ENCODE measurements at regions not wholly inside any gene's neighbourhood (a gene's known extent, or its start where the extent isn't known, plus 50 kb on each side); places are given as distances from the start of the nearest gene placed in this dataset.

GRCh38 chr12:17511369-17511768 is 578.6 kb downstream of the RERGL start:
- Mint-ChIP-seq H3K27ac (ENCODE audit: unreplicated experiment) (no peak overlapping the region), H3K36me3 (ENCODE audit: low read depth) (no peaks in the 10 kb centered on the region), H3K27me3 (ENCODE audit: low read depth) (no peaks in the 10 kb centered on the region), H3K9me3 (ENCODE audit: low read depth) (no peaks in the 10 kb centered on the region), H3K4me3 (ENCODE audit: unreplicated experiment) (no peak overlapping the region), H3K4me1 (ENCODE audit: low read depth) (no peaks in the 10 kb centered on the region)
- peak; percentile 30 for TF ChIP-seq CTCF (IDR thresholded peaks at IDR 0.05)
- DNase-seq (ENCODE audit: low spot score), result no peak

- no peak overlapping the region for H3K4me3 Mint-ChIP-seq (ENCODE audit: unreplicated experiment)
- peaks cover 4% of the 10 kb centered on the region for H3K27me3 Mint-ChIP-seq (ENCODE audit: low read depth)
- H3K9me3 Mint-ChIP-seq (ENCODE audit: low read depth), result no peaks in the 10 kb centered on the region
- H3K36me3 Mint-ChIP-seq (ENCODE audit: low read depth), result no peaks in the 10 kb centered on the region
- no peak overlapping the region for H3K27ac Mint-ChIP-seq (ENCODE audit: unreplicated experiment)
- no peak for DNase-seq (ENCODE audit: low spot score)
- no peaks in the 10 kb centered on the region for H3K4me1 Mint-ChIP-seq (ENCODE audit: low read depth)
- no peak for TF ChIP-seq CTCF (IDR thresholded peaks at IDR 0.05)
These were observed 582.7 kb downstream of the RERGL start for GRCh38 chr12:17507336-17507735.

GRCh38 chr12:17503742-17504141 is 586.3 kb downstream of the RERGL start:
- no peak overlapping the region for H3K4me3 Mint-ChIP-seq (ENCODE audit: unreplicated experiment)
- no peak for TF ChIP-seq CTCF (IDR thresholded peaks at IDR 0.05)
- H3K27me3 Mint-ChIP-seq (ENCODE audit: low read depth), result peaks cover 4% of the 10 kb centered on the region
- DNase-seq (ENCODE audit: low spot score), result no peak
- no peak overlapping the region for H3K27ac Mint-ChIP-seq (ENCODE audit: unreplicated experiment)
- H3K36me3 Mint-ChIP-seq (ENCODE audit: low read depth), result no peaks in the 10 kb centered on the region
- no peaks in the 10 kb centered on the region for H3K9me3 Mint-ChIP-seq (ENCODE audit: low read depth)
- H3K4me1 Mint-ChIP-seq (ENCODE audit: low read depth), result no peaks in the 10 kb centered on the region

GRCh38 chr12:17489452-17489851 is 600.5 kb downstream of the RERGL start:
- Mint-ChIP-seq H3K4me1 (ENCODE audit: low read depth) (no peaks in the 10 kb centered on the region), H3K36me3 (ENCODE audit: low read depth) (no peaks in the 10 kb centered on the region)

GRCh38 chr12:17478908-17479673 is 610.9 kb downstream of the RERGL start:
- no peak overlapping the region for H3K4me3 Mint-ChIP-seq (ENCODE audit: unreplicated experiment)
- no peaks in the 10 kb centered on the region for H3K4me1 Mint-ChIP-seq (ENCODE audit: low read depth)
- no peak for TF ChIP-seq CTCF (IDR thresholded peaks at IDR 0.05)
- H3K27me3 Mint-ChIP-seq (ENCODE audit: low read depth), result no peaks in the 10 kb centered on the region
- no peak overlapping the region for H3K27ac Mint-ChIP-seq (ENCODE audit: unreplicated experiment)
- DNase-seq (ENCODE audit: low spot score), result peak; percentile 67
- no peaks in the 10 kb centered on the region for H3K36me3 Mint-ChIP-seq (ENCODE audit: low read depth)
- peaks cover 24% of the 10 kb centered on the region for H3K9me3 Mint-ChIP-seq (ENCODE audit: low read depth)

More at GRCh38 chr12:17489452-17489851, 600.5 kb downstream of the RERGL start:
- TF ChIP-seq CTCF (IDR thresholded peaks at IDR 0.05), result no peak
- H3K4me3 Mint-ChIP-seq (ENCODE audit: unreplicated experiment), result no peak overlapping the region
- no peak overlapping the region for H3K27ac Mint-ChIP-seq (ENCODE audit: unreplicated experiment)
- no peak for DNase-seq (ENCODE audit: low spot score)
- H3K9me3 Mint-ChIP-seq (ENCODE audit: low read depth), result no peaks in the 10 kb centered on the region
- peaks cover 2% of the 10 kb centered on the region for H3K27me3 Mint-ChIP-seq (ENCODE audit: low read depth)
